Urothelium cell line (cell line): ENCODE measurements at regions not wholly inside any gene's neighbourhood (a gene's known extent, or its start where the extent isn't known, plus 50 kb on each side); places are given as distances from the start of the nearest gene placed in this dataset.

Experiments used
- DNase-seq: peaks from one replicate; pipeline ENCODE4 v3.0.0; 2011; ENCODE audit warnings: low spot score, mixed read lengths
- FAIRE-seq: peaks from 2 replicates; lab custom pipeline; 2011; peaks lifted over from hg19 to GRCh38; lab: Jason Lieb, UNC

GRCh38 chr15:31260646-31261265, 65.9 kb upstream of the KLF13 start:
- no peak for FAIRE-seq
- no peak for DNase-seq

DNA sequence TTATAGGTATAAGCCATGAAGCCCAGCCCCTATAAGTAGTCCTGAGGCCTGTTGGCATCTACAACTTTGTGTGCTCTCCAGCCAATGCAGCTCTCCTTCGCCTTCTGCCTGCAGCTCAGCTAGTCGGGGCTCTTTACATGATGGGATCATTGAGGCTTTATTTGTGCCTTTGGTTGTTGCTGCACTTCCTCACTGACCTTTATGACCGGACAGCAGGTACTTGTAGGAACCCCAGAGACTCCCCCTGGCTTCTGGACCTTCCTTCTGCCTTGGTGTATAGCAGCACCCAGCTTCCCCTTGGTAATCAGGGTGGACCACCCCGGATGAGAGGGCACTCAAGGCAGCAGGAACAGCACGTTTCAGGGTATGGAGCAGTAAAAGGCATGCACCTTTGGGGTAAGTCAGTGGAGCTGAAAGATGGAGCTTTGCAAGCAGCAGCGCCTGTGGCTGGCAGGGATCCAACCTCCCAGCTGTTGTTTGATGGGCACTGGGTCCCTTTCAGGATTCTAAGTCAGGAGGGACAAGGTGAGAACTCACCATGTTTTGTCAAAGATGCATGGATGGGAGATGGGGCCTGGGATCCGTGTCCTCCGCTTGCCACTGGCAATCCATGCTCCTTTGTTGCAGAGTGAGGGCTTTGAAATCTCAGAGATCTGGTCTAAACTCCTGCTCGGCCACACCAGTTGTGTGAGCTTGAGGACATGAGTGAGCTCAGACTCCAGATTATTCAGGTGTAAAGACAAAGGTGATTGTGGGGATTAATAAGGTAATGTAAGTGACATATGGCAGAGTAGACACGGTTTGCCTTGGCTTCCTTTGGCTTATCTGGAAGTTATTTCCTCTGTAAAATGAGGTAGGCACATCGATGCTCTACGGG, 65.1 kb upstream of the KLF13 start:
- FAIRE-seq (no peak), DNase-seq (no peak)

GRCh38 chr15:31262143-31262530, 64.5 kb upstream of the KLF13 start:
- no peak for FAIRE-seq
- no peak for DNase-seq

GRCh38 chr15:31262901-31263671, 63.5 kb upstream of the KLF13 start:
- DNase-seq (no peak), FAIRE-seq (no peak)

DNA sequence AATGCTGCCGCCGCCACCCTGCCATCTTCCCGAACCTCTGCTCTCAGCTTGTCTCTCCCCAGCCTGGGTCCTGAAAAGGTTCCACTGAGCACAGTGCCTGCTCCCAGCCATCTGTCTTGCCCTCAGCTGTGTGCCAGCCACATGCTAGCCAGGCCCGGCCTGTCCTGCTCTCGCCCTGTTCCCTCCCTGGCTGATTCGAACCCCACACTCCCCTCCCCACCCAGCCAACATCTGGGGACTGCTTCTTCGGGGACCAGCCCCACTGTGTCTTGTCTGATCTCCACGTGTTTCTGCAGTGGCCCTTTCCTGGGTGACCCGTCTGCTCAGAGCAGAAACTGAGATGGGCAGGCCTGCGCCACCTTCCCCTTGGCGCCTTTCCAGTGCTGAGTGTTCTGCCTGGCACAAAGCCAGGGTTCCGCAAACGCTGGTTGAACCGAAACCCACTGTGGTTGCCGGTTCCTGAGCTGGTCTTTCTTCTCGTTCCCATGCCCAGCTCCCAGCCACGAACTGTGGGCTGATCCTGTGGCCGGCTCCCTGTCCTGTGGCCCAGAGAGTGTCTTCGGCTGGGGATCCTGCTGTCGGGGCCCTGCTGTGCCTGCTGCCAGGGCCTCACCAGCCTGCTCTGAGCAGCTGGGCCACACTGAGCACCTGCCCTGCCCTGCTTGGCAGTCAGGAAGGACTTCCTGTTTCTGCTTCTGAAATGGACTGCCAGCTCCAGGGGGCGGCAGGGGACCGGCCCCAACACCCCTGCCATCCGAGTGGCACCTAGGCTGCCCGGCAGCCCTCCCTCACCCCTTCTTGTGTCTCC, 62.7 kb upstream of the KLF13 start:
- DNase-seq (peak; percentile 56), FAIRE-seq (no peak)

GRCh38 chr15:31264559-31265089, 62.0 kb upstream of the KLF13 start:
- FAIRE-seq: no peak
- no peak for DNase-seq

DNA sequence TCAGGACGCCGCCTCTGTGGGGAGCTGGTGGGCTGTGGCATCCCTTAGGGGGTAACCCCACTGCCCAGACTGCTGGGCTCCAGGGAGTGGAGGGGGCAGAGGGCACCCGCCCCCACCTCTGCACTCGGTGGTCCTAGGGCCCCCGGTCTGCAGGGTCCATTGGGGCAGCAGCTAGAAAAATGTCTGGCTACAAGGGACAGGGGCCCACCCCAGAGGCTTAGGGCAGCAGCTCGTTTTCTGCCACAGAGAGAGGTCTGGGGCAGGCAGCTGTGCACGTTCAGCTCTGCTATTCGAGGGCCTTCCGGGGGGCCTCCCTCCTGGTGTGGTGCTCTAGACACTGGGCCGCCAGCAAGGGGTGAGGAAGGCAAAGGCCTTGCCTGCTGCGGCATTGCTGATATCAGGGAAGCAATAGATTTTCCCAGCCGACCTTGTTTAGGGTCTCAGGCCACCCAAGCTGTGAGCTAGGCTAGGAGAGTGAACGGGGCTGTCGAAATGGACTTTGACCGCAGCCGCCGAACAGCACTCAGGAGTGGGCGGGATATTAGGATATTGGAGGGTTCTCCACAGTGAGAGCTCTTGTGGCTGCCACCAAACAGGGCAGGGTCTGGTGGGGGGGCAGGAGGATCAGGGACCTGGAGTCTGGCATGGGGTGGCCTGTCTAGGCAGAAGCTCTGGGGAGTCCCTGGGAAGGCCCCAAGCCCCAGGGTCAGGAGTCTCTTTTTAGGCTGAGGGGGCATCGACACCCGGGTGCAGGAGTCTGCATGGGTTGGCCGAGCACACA, 61.4 kb upstream of the KLF13 start:
- DNase-seq (no peak), FAIRE-seq (no peak)

- no peak for FAIRE-seq
- DNase-seq: no peak
Observed at GRCh38 chr15:31265871-31266711, 60.5 kb upstream of the KLF13 start.

DNA sequence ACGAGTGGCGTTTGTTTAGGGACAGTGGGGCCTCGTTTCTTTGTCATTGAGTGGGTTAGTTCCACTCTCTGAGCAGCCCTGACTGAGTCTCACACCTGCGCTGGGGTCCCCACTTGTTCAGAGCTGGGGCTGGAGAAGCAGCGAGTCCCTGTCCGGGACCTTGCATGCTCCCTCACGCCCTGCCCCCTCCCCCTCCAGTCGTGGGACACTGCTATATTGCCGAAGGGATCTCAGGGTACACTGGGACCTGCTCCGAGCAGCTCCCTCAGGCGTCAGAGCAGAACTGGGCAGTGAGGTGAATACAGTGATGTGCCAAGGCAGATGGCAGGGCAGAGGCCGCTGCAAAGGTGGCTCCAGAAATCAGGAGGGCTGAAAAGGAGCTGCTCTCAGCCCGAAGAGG, 59.9 kb upstream of the KLF13 start:
- no peak for FAIRE-seq
- DNase-seq: no peak

GRCh38 chr15:31267161-31268107, 59.2 kb upstream of the KLF13 start:
- FAIRE-seq (no peak), DNase-seq (no peak)

DNA sequence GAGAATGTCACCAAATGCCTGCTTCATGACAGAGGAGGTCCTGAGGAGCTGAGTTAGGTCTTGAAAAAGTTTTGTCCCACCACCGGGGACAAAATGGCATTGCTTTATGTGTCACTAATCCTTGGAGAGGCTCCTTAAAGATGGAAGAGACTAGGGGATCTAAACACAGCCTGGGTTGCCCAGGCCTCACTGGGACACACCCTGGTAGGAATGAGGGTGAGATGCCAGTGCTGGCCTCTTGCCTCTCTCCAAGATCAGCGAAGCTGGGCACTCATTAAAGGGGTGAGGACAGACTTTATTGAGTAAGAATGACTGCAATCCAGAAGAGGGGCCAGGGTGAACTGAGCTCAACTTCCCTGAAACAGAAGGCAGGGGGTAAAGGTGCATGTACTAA, 58.5 kb upstream of the KLF13 start:
- DNase-seq: no peak
- no peak for FAIRE-seq

DNA sequence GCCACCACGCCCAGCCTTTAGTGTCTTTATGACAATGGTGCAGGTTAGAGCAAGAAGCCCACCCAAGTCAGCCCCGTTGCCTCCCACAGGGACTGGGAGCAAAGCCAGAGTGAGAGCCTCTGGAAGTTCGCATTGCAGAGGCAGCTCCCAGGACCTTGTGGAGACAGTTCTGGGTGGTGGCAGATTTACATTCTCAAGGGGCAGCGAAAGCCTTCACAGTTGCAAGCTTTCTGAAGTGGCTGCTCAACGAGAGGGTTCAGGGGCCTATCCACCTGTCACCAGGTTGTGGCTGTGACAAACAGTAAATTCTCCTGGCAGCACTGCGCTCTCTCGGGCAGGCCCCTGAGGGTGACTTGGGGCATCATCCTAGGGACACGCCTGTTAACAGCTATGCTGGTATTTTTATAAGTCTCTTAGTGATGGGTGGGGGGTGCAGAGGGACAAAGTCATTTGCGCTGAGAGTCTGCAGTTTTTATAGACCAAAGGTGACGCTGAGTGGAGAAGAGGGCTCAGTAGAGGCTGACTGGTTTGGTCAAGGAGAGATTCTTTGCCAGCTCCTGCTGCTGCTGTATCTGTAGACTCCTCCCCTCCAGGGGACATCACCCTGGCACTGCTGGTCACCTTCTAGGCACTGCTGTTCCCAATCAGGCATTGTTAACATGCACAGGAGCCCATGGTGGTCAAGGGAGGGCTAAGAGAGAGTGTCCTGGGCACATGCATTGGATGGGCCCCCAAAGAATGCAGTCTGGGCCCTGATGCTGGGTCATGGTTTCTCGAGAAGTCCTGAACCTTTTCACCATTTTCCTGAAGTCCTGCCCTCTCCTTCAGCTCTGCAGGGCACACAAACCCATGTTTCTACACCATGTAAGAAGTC, 57.5 kb upstream of the KLF13 start:
- DNase-seq (no peak), FAIRE-seq (no peak)

DNA sequence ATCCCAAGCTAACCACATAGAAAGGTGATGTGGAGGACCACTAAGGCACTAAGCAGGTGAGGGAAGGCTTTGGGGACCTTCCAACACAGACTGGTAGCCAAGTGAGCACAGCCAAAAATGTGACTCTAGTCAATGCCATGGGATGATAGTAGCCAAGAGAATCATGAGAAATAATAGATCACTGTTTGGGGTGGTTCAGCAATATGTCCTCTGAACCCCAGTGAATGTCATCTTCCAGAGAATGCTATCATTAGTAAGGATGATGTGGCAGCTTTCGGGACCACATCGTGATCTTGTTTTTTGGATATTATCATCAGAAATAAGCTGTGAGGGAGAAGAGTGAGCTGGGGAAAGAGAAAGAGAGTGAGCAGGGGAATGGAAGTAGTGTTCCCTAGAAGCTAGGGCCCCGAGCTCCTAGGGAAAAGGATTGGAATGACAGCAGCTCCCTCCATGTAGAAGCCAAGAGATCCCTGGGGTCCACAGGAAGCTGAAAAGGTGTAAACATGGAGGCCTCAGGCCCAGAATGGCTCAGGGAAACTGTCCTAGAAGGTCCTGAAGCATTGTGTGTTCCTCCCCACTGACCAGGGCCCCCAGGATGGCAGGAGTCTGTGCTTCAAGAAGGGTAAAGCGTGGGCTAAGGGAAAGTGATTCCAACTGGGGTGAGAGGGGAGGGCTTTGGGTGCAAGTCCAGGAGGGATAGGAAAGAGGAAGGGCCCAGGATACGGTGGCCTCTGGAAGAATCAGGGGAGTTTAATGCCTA, 56.6 kb upstream of the KLF13 start:
- DNase-seq: no peak
- no peak for FAIRE-seq

- DNase-seq (no peak), FAIRE-seq (no peak)
Observed at GRCh38 chr15:31270767-31271166, 55.9 kb upstream of the KLF13 start.

DNA sequence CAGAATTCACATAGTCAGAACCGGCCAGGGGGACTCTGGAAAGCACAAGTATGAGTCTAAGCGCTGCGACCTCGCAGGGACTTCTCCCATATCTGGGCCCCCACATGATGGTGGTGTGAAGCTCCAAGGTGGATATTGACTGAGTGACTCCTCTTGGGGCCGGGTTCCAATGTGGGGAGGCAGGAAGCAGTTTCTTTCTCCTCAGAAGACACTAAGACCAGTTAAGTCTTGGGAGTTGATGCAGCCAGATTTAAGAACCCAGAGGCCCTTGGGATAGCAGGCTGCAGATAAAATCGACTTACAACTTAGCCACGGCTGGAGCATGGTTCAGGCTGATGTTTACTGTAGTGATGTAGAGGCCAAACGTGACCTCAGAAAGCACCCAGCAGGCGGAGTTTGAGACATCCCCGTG, 55.4 kb upstream of the KLF13 start:
- DNase-seq (no peak), FAIRE-seq (no peak)
